Cardiac fibroblast (primary cell): ENCODE measurements at regions not wholly inside any gene's neighbourhood (a gene's known extent, or its start where the extent isn't known, plus 50 kb on each side); places are given as distances from the start of the nearest gene placed in this dataset.

Experiments used
- DNase-seq, 2 donors: peaks; one replicate each; pipeline versions ENCODE4 v3.0.0 to v3.0.0-alpha.2; 2010; ENCODE audit warnings: low read depth in 2 of 2
- H3K4me3 ChIP-seq, 2 donors: replicated peaks in 1 of 2; 1 replicate in 1 of 2; 2 replicates in 1 of 2; pipeline ENCODE4 v1.5.1; 2011; ENCODE audit warnings: low read depth in 2 of 2, low read length in 2 of 2, mild to moderate bottlenecking in 2 of 2, moderate library complexity in 1 of 2
- TF ChIP-seq, protein P1 (sequence below): IDR thresholded peaks from one replicate; pipeline ENCODE4 v1.5.1; 2011; ENCODE audit warnings: low read depth, mild to moderate bottlenecking, low read length, inconsistent platforms

DNA sequence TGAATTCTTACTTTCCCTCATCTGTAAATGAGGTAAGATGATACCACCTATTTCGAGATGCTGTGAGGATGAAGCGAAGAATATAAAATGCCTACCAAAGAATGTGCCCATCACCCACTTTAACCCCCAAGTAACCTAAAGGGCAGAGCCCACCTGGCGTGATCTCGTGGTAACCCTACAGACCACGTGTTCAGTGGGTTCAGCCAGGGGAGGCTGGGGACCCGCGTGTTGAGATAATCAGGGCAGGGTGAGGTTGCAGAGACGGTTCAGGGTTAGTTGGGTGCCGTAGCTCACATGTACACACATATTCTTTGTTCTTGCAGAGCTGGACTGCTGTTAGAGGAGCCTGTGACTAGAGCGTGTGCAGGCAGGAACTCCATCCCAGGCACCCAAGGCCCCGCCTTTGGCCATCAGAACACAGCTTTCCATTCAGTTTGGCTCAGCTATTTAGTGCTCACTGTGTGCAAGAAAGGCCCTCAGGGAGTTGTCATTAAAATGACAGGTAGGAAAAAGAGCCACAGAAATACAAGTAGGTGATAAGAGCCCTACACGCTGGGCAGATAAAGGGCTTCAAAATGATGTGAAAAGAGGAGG is 56.5 kb upstream of the HAND1 start:
- no peak for DNase-seq
- TF ChIP-seq, protein P1, sequence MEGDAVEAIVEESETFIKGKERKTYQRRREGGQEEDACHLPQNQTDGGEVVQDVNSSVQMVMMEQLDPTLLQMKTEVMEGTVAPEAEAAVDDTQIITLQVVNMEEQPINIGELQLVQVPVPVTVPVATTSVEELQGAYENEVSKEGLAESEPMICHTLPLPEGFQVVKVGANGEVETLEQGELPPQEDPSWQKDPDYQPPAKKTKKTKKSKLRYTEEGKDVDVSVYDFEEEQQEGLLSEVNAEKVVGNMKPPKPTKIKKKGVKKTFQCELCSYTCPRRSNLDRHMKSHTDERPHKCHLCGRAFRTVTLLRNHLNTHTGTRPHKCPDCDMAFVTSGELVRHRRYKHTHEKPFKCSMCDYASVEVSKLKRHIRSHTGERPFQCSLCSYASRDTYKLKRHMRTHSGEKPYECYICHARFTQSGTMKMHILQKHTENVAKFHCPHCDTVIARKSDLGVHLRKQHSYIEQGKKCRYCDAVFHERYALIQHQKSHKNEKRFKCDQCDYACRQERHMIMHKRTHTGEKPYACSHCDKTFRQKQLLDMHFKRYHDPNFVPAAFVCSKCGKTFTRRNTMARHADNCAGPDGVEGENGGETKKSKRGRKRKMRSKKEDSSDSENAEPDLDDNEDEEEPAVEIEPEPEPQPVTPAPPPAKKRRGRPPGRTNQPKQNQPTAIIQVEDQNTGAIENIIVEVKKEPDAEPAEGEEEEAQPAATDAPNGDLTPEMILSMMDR: no peak
- H3K4me3 ChIP-seq: no peak overlapping the region

- DNase-seq: no peak
- no peak overlapping the region for H3K4me3 ChIP-seq
- TF ChIP-seq, protein P1: no peak
Measured at GRCh38 chr5:154529282-154529681, 51.3 kb upstream of the HAND1 start.

- DNase-seq: no peak
- TF ChIP-seq, protein P1: no peak
- H3K4me3 ChIP-seq: no peak overlapping the region
Measured at GRCh38 chr5:154528005-154528594, 50.1 kb upstream of the HAND1 start.
